Retinal pigment epithelial cell (primary cell): ENCODE measurements at regions not wholly inside any gene's neighbourhood (a gene's known extent, or its start where the extent isn't known, plus 50 kb on each side); places are given as distances from the start of the nearest gene placed in this dataset.

Source experiments
- DNase-seq: peaks from one replicate; pipeline ENCODE4 v3.0.0-alpha.2; 2010; ENCODE audit warnings: low read depth
- H3K4me3 ChIP-seq: 2 replicates; pipeline ENCODE4 v1.5.1; 2011; ENCODE audit warnings: mild to moderate bottlenecking, low read length, control low read depth, moderate library complexity
- TF ChIP-seq, protein P1 (sequence below): conservative IDR thresholded peaks from 2 replicates; pipeline ENCODE4 v1.5.1; 2011; ENCODE audit warnings: low read depth, low read length, control low read depth, inconsistent platforms

GRCh38 chr5:4053136-4053535 is 457.5 kb downstream of the IRX1 start:
- no peak for DNase-seq
- no peak overlapping the region for H3K4me3 ChIP-seq
- TF ChIP-seq, protein P1, sequence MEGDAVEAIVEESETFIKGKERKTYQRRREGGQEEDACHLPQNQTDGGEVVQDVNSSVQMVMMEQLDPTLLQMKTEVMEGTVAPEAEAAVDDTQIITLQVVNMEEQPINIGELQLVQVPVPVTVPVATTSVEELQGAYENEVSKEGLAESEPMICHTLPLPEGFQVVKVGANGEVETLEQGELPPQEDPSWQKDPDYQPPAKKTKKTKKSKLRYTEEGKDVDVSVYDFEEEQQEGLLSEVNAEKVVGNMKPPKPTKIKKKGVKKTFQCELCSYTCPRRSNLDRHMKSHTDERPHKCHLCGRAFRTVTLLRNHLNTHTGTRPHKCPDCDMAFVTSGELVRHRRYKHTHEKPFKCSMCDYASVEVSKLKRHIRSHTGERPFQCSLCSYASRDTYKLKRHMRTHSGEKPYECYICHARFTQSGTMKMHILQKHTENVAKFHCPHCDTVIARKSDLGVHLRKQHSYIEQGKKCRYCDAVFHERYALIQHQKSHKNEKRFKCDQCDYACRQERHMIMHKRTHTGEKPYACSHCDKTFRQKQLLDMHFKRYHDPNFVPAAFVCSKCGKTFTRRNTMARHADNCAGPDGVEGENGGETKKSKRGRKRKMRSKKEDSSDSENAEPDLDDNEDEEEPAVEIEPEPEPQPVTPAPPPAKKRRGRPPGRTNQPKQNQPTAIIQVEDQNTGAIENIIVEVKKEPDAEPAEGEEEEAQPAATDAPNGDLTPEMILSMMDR: no peak

DNA sequence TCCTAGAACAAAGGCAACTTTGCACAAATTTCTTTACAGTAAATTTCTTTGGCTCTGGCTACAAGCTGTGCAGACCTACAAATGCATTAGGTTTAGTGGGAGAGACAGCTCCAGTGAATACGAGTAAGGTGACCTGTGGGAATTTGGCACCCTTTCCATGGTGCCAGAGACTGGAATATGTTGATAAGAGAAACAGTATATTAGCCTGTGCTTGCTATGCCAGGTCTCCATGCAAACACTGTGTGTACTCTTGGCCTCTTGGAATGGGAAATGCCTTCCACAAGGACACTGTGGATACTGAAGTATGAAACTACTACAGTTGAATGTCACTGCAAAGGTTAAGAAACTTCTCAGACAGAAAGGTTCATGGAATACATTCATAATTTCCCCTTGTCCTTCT is 458.5 kb downstream of the IRX1 start:
- DNase-seq: no peak
- no peak overlapping the region for H3K4me3 ChIP-seq
- TF ChIP-seq, protein P1: no peak

GRCh38 chr5:4058899-4059298 is 463.3 kb downstream of the IRX1 start:
- TF ChIP-seq, protein P1: no peak
- DNase-seq: no peak
- H3K4me3 ChIP-seq: no peak overlapping the region

DNA sequence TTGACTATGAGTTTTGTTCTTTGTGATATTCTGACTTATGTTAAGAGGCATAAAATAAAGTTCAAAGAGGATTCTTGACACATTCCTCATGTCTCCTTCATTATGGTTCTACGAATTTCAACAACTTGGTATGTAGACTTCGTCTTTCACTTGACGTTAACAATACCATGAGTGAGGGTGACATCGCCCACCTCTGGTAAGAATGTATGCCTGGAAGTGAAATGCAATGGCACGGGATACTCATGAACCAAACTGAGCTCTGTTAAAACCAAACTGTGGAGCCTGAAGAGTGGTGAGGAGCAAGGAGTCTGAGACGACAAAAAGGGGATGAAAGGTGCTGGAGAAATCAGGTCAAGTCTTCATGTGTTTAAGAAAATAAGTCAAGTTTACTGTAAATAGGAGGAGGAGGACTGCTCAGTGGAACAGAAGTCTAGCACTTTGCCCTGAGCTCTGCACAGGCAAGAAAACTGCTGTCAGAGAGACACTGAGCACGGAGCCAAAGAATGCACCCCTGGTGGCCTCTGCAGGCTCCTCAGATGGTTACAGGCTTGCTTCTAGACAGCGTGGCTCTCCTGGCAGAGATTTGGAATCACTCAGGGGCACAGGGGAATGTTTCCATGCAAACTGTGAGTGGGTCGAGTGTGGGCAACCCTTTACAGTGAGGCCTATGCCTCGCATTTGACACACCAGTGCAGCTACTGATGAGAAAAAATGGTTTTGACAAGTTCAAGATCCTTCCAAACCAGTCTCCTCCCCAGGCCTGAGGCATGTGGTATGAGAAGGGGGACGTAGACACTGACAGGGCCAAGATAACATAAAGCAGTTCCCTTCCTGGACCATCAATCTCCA is 470.1 kb downstream of the IRX1 start:
- no peak for DNase-seq
- TF ChIP-seq, protein P1: no peak
- no peak overlapping the region for H3K4me3 ChIP-seq

- H3K4me3 ChIP-seq: no peak overlapping the region
- DNase-seq: no peak
- TF ChIP-seq, protein P1: no peak
Observed at GRCh38 chr5:4068171-4068570, 472.5 kb downstream of the IRX1 start.

GRCh38 chr5:4078544-4078943 is 482.9 kb downstream of the IRX1 start:
- TF ChIP-seq, protein P1: no peak
- H3K4me3 ChIP-seq: no peak overlapping the region
- no peak for DNase-seq

- TF ChIP-seq, protein P1: no peak
- no peak for DNase-seq
- H3K4me3 ChIP-seq: no peak overlapping the region
Observed at GRCh38 chr5:4079831-4080230, 484.2 kb downstream of the IRX1 start.
